ENCODE measurements at regions not wholly inside any gene's neighbourhood (a gene's known extent, or its start where the extent isn't known, plus 50 kb on each side); places are given as distances from the start of the nearest gene placed in this dataset.

- peak; percentile 17 for DNase-seq (ENCODE audit: low read depth)
These were observed 50.7 kb upstream of the TOX2 start for GRCh38 chr20:43863821-43864544.

- no peak for DNase-seq (ENCODE audit: low read depth)
These were observed 51.3 kb upstream of the TOX2 start for GRCh38 chr20:43863330-43863729.

DNA sequence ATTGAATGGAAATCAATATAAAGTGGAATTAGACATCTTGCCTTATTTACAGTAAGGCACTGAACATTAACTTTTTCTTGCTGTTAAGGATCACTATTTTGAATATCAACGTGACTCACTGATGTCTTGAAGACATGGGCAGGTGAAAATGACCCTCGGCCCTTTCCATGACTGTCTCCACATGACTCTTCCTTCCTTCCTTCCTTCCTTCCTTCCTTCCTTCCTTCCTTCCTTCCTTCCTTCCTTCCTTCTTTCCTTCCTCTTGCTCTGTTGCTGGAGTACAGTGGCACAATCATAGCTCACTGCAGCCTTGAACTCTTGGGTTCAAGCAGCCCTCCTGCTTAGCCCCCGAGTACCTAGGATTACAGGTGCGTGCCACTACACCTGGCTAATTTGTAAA, 52.2 kb upstream of the TOX2 start:
- DNase-seq (ENCODE audit: low read depth) = no peak

GRCh38 chr20:43859994-43860393, 54.7 kb upstream of the TOX2 start:
- DNase-seq (ENCODE audit: low read depth) = no peak

DNA sequence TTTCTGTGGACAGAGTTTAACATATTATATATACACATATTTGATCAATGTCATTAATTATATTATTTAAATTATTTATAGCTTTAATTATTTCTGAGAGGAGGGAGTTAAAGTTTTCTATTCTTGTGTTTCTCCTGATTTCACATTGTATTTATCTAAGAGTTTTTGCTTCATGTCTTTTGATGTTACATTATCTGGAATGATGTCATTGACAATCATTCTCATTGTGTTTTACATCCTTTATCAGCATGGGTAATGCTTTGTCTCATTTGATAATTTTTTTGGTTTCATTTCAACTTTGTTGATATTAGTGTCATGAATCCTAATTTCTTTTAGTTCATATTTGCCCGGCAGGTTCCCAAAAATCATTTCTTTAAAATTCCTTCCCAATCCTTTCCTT, 56.7 kb upstream of the TOX2 start:
- DNase-seq (ENCODE audit: low read depth) = no peak

GRCh38 chr20:43857127-43857526, 57.5 kb upstream of the TOX2 start:
- DNase-seq (ENCODE audit: low read depth) = no peak

GRCh38 chr20:43855803-43856202, 58.8 kb upstream of the TOX2 start:
- DNase-seq (ENCODE audit: low read depth) = no peak

GRCh38 chr20:43853918-43854317, 60.7 kb upstream of the TOX2 start:
- DNase-seq (ENCODE audit: low read depth) = no peak

GRCh38 chr20:43853174-43853803, 61.4 kb upstream of the TOX2 start:
- DNase-seq (ENCODE audit: low read depth) = peak; percentile 20

- peak; percentile 86 for DNase-seq (ENCODE audit: low read depth)
These were observed 65.0 kb upstream of the TOX2 start for GRCh38 chr20:43849496-43850186.

GRCh38 chr20:43846516-43846905, 68.1 kb upstream of the TOX2 start:
- DNase-seq (ENCODE audit: low read depth) = no peak

DNA sequence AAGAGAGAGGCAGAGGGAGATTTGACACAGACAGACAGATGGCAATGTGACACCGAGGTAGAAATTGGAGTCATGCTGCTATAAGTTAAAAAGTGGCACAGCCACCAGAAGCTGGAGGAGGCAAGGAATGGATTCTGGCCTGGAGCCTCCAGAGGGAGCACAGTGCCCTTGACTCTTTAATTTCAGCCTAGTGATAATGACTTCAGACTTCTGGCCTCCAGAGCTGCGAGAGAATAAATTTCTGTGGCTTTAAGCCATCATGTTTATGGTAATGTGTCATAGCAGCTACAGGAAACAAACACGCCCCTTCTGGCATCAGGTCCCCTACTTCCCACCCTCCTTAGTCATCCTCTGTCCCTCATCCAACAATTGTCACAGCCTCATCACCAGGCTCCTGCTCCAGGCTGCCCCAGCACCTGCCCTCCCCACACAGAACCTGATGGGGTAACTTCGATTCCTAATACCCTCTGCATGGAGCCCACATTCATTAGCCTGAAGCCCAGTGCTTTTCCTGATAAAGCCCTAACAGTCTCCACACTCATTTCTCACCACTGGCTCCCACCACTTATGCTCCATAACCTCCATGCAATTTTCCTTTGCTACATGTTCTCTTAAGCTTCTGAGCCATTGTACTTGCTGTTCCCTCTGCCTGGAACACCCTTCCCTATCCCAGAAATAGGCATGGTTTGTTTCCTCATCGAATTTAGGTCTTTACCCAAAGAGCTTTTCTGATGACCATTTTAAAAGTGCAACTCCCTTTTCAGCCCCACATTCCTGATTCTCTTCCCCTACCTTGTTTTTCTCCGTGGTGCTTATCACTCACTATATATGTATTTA, 69.7 kb upstream of the TOX2 start:
- DNase-seq (ENCODE audit: low read depth) = peak; percentile 98

GRCh38 chr20:43843965-43844660, 70.5 kb upstream of the TOX2 start:
- no peak for DNase-seq (ENCODE audit: low read depth)

- peak; percentile 94 for DNase-seq (ENCODE audit: low read depth)
These were observed 71.3 kb upstream of the TOX2 start for GRCh38 chr20:43843096-43843964.

GRCh38 chr20:43842126-43843020, 72.3 kb upstream of the TOX2 start:
- no peak for DNase-seq (ENCODE audit: low read depth)

- no peak for DNase-seq (ENCODE audit: low read depth)
These were observed 74.1 kb upstream of the TOX2 start for GRCh38 chr20:43840382-43841070.

- DNase-seq (ENCODE audit: low read depth) = no peak
These were observed 74.9 kb upstream of the TOX2 start for GRCh38 chr20:43839793-43840199.

DNA sequence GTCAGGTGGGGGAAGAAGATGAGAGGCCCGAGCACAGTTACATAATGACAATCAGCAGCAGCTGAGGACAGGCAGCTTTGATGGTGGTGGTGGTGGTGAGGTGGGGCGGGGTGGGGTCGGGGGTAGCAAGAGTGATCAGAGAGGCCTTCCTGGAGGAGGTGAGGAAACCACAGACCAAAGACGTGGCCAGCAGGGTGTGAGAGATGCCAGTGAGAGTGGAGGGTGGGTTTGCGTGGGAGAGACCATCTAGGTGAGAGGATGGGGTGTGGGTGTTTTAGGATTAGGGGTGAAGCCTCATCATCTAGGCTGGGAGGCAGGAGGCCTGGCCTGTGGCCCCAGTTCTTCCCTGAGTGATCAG, 76.0 kb upstream of the TOX2 start:
- no peak for DNase-seq (ENCODE audit: low read depth)
